HepG2 (cell line): ENCODE measurements at regions not wholly inside any gene's neighbourhood (a gene's known extent, or its start where the extent isn't known, plus 50 kb on each side); places are given as distances from the start of the nearest gene placed in this dataset.
A peak's percentile ranks its signal among the peaks of the same experiment; 100 is the strongest.

ENCODE experiments used
- AGO1 ChIP-seq: fragments of 200-400 bp; formaldehyde crosslinking; IDR thresholded peaks from 2 replicates; pipeline ENCODE4 v1.6.1; 2017; ENCODE audit warnings: mild to moderate bottlenecking, low read depth, low read length, moderate library complexity; ENCODE audit not compliant: poor library complexity, severe bottlenecking
- ARID4A ChIP-seq: sonication (generic); formaldehyde crosslinking; IDR thresholded peaks from 2 replicates; pipeline ENCODE4 v1.5.0; 2020; ENCODE audit warnings: mild to moderate bottlenecking, missing genetic modification reagents, borderline replicate concordance
- FOXC1 ChIP-seq: sonication (generic); formaldehyde crosslinking; IDR thresholded peaks from 2 replicates; pipeline ENCODE4 v1.8.0; 2022; ENCODE audit warnings: mild to moderate bottlenecking, missing genetic modification reagents, borderline replicate concordance
- IRF2 ChIP-seq: IDR thresholded peaks from 2 replicates; pipeline ENCODE4 v1.6.1; 2018; ENCODE audit warnings: missing genetic modification reagents, missing compliant biosample characterization
- REPIN1 ChIP-seq: sonication (generic); formaldehyde crosslinking; IDR thresholded peaks from 2 replicates; pipeline ENCODE4 v1.8.0; 2022; ENCODE audit warnings: missing genetic modification reagents, low read depth, mild to moderate bottlenecking, borderline replicate concordance
- SOX13 ChIP-seq, 3 experiments: fragments of 450-650 bp in 1 of 3; sonication (generic) in 1 of 3; formaldehyde crosslinking in 1 of 3; IDR thresholded peaks in 2 of 3; conservative IDR thresholded peaks in 1 of 3; 2 replicates each; pipeline versions ENCODE4 v1.5.0 to v1.6.1; 2016 to 2020; ENCODE audit warnings: antibody characterized with exemption in 1 of 3, mild to moderate bottlenecking in 1 of 3, missing compliant biosample characterization in 1 of 3, missing genetic modification reagents in 1 of 3, moderate library complexity in 1 of 3
- THRA ChIP-seq: sonication (generic); formaldehyde crosslinking; IDR thresholded peaks from 2 replicates; pipeline ENCODE4 v1.4.0; 2020; ENCODE audit warnings: missing genetic modification reagents, borderline replicate concordance
- ZBTB38 ChIP-seq: sonication (generic); formaldehyde crosslinking; IDR thresholded peaks from 2 replicates; pipeline ENCODE4 v1.5.1; 2020; ENCODE audit warnings: mild to moderate bottlenecking, missing genetic modification reagents
- ZFP41 ChIP-seq: sonication (generic); formaldehyde crosslinking; IDR thresholded peaks from 2 replicates; pipeline ENCODE4 v1.4.0; 2020; ENCODE audit warnings: mild to moderate bottlenecking, missing genetic modification reagents, borderline replicate concordance
- ZFP82 ChIP-seq: sonication (generic); formaldehyde crosslinking; IDR thresholded peaks from 2 replicates; pipeline ENCODE4 v1.5.1; 2020; ENCODE audit warnings: mild to moderate bottlenecking, missing genetic modification reagents, borderline replicate concordance
- ZNF251 ChIP-seq: sonication (generic); formaldehyde crosslinking; IDR thresholded peaks from 2 replicates; pipeline ENCODE4 v1.9.0; 2021; ENCODE audit warnings: mild to moderate bottlenecking, missing genetic modification reagents
- ZNF282 ChIP-seq: fragments of 450-650 bp; IDR thresholded peaks from 2 replicates; pipeline ENCODE4 v1.6.1; 2018; ENCODE audit not compliant: partially characterized antibody
- ZNF556 ChIP-seq: sonication (generic); formaldehyde crosslinking; IDR thresholded peaks from 2 replicates; pipeline ENCODE4 v1.4.0; 2020; ENCODE audit warnings: mild to moderate bottlenecking, missing genetic modification reagents, borderline replicate concordance
- ZNF614 ChIP-seq: IDR thresholded peaks from 2 replicates; pipeline ENCODE4 v1.6.1; 2018; ENCODE audit warnings: missing biosample characterization, missing genetic modification reagents, inconsistent platforms, borderline replicate concordance
- TF ChIP-seq, protein P1 (sequence below): IDR thresholded peaks from 2 replicates; pipeline ENCODE4 v1.6.1; 2016; ENCODE audit warnings: missing biosample characterization, missing genetic modification reagents, low read depth
- TF ChIP-seq, protein P2 (sequence below): IDR thresholded peaks from 2 replicates; pipeline ENCODE4 v1.6.1; 2016; ENCODE audit warnings: low read depth
- TF ChIP-seq, protein P3 (sequence below): sonication (generic); formaldehyde crosslinking; IDR thresholded peaks from 2 replicates; pipeline ENCODE4 v1.4.0; 2020; ENCODE audit warnings: missing genetic modification reagents, borderline replicate concordance

- no peak for TF ChIP-seq ZFP82
- TF ChIP-seq REPIN1, result peak; percentile 10; the same call in 1 of the 2 replicates
- TF ChIP-seq ZNF282, result no peak
- no peak for TF ChIP-seq THRA (CRISPR knock-in tag)
- TF ChIP-seq ZBTB38 (CRISPR knock-in tag), result no peak
- TF ChIP-seq ZNF251 (CRISPR knock-in tag), result no peak
- TF ChIP-seq, protein P1, sequence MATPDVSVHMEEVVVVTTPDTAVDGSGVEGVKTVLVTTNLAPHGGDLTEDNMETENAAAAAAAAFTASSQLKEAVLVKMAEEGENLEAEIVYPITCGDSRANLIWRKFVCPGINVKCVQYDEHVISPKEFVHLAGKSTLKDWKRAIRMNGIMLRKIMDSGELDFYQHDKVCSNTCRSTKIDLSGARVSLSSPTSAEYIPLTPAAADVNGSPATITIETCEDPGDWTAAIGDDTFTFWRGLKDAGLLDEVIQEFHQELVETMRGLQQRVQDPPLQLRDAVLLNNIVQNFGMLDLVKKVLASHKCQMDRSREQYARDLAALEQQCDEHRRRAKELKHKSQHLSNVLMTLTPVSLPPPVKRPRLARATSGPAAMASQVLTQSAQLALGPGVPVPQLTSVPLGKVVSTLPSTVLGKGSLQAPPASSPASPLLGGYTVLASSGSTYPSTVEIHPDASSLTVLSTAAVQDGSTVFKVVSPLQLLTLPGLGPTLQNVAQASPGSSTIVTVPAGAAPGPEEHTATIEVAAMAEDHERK, result no peak
- TF ChIP-seq, protein P2, sequence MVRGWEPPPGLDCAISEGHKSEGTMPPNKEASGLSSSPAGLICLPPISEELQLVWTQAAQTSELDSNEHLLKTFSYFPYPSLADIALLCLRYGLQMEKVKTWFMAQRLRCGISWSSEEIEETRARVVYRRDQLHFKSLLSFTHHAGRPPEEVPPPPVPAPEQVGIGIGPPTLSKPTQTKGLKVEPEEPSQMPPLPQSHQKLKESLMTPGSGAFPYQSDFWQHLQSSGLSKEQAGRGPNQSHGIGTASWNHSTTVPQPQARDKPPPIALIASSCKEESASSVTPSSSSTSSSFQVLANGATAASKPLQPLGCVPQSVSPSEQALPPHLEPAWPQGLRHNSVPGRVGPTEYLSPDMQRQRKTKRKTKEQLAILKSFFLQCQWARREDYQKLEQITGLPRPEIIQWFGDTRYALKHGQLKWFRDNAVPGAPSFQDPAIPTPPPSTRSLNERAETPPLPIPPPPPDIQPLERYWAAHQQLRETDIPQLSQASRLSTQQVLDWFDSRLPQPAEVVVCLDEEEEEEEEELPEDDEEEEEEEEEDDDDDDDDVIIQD (CRISPR knock-in tag), result 0 out of 2 replicates have a peak, but pooled peaks have one; percentile 10
- TF ChIP-seq, protein P3, sequence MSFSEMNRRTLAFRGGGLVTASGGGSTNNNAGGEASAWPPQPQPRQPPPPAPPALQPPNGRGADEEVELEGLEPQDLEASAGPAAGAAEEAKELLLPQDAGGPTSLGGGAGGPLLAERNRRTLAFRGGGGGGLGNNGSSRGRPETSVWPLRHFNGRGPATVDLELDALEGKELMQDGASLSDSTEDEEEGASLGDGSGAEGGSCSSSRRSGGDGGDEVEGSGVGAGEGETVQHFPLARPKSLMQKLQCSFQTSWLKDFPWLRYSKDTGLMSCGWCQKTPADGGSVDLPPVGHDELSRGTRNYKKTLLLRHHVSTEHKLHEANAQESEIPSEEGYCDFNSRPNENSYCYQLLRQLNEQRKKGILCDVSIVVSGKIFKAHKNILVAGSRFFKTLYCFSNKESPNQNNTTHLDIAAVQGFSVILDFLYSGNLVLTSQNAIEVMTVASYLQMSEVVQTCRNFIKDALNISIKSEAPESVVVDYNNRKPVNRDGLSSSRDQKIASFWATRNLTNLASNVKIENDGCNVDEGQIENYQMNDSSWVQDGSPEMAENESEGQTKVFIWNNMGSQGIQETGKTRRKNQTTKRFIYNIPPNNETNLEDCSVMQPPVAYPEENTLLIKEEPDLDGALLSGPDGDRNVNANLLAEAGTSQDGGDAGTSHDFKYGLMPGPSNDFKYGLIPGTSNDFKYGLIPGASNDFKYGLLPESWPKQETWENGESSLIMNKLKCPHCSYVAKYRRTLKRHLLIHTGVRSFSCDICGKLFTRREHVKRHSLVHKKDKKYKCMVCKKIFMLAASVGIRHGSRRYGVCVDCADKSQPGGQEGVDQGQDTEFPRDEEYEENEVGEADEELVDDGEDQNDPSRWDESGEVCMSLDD (CRISPR knock-in tag), result no peak
- no peak for TF ChIP-seq SOX13 (IDR thresholded peaks at IDR 0.05)
- peak in 1 of 2 experiments; percentile 79; a peak in 2 of 4 replicates for TF ChIP-seq SOX13 (CRISPR knock-in tag; conservative IDR thresholded peaks at IDR 0.05 in 1 of 2, IDR thresholded peaks at IDR 0.05 in 1 of 2)
- TF ChIP-seq AGO1, result no peak
- TF ChIP-seq IRF2 (CRISPR knock-in tag), result peak; percentile 64; the same call in 1 of the 2 replicates
- no peak for TF ChIP-seq ZFP41 (CRISPR knock-in tag)
- TF ChIP-seq ZNF614 (CRISPR knock-in tag), result peak; percentile 62; the same call in 1 of the 2 replicates
- no peak for TF ChIP-seq FOXC1 (CRISPR knock-in tag)
- TF ChIP-seq ZNF556, result no peak; the same call in 1 of the 2 replicates
- no peak; the same call in 1 of the 2 replicates for TF ChIP-seq ARID4A (CRISPR knock-in tag)
Observed at GRCh38 chr3:72571638-72572114, 276.6 kb downstream of the SHQ1 start (continued).
